GM12878 (cell line): ENCODE measurements at regions not wholly inside any gene's neighbourhood (a gene's known extent, or its start where the extent isn't known, plus 50 kb on each side); places are given as distances from the start of the nearest gene placed in this dataset.

Experiments used
- ATAC-seq: fragments of 200-7000 bp; cut with Tn5 transposase; 3 replicates; pipeline ENCODE4 v1.9.1; 2020; ENCODE audit warnings: mild to moderate bottlenecking, moderate library complexity
- BruUV-seq: library from RNA; stranded (reverse); fragments of 400-500 nt; replicated peaks from 2 replicates; lab custom pipeline; 2021; lab: Mats Ljungman, UMichigan
- CTCF ChIA-PET: fragments of 300-600 bp; sonication (Branson Sonifier 250); formaldehyde crosslinking; extraction: SDS; loops from one replicate; lab custom pipeline; 2021; ENCODE audit warnings: inconsistent platforms; lab: Yijun Ruan, JAX
- POLR2A ChIA-PET: fragments of 350-600 bp; formaldehyde crosslinking; extraction: SDS; loops from one replicate; lab custom pipeline; 2021; ENCODE audit warnings: inconsistent platforms; lab: Charles Lee
- RAD21 ChIA-PET: fragments of 300-600 bp; sonication (Branson Sonifier 250); formaldehyde crosslinking; loops from one replicate; lab custom pipeline; 2023; ENCODE audit warnings: antibody characterized with exemption; ENCODE audit not compliant: unreplicated experiment; lab: Charles Lee
- SMC1A ChIA-PET: fragments of 300-600 bp; sonication (Branson Sonifier 250); formaldehyde crosslinking; loops from one replicate; lab custom pipeline; 2023; ENCODE audit not compliant: unreplicated experiment, uncharacterized antibody; lab: Charles Lee
- DNase-seq: peaks from one replicate; pipeline ENCODE4 v3.0.0-alpha.2; 2011; ENCODE audit warnings: low read depth, low spot score
- FAIRE-seq: peaks from 3 replicates; lab custom pipeline; 2011; peaks lifted over from hg19 to GRCh38; lab: Jason Lieb, UNC
- H2AFZ ChIP-seq: 2 replicates; pipeline ENCODE4 v1.6.0; 2011; ENCODE audit warnings: low read depth, low read length, control low read depth; ENCODE audit not compliant: control insufficient read depth
- H3K27ac ChIP-seq: 2 replicates; pipeline ENCODE4 v1.5.1; 2011; ENCODE audit warnings: control low read depth; ENCODE audit not compliant: control insufficient read depth, insufficient read depth
- H3K27me3 ChIP-seq, 2 experiments: replicated peaks in 1 of 2; 2 replicates each; pipeline versions ENCODE4 v1.6.0 to v1.6.1; 2011; ENCODE audit warnings: low read length in 1 of 2; ENCODE audit not compliant: control insufficient read depth in 2 of 2, insufficient read depth in 2 of 2
- H3K36me3 ChIP-seq, 2 experiments: 2 replicates each; pipeline ENCODE4 v1.5.1; 2011; ENCODE audit warnings: low read length in 1 of 2; ENCODE audit not compliant: control insufficient read depth in 2 of 2, insufficient read depth in 2 of 2
- H3K4me1 ChIP-seq: 2 replicates; pipeline ENCODE4 v1.6.1; 2011; ENCODE audit warnings: mild to moderate bottlenecking, low read length, moderate library complexity, mixed read lengths; ENCODE audit not compliant: control insufficient read depth, insufficient read depth
- H3K4me2 ChIP-seq: 2 replicates; pipeline ENCODE4 v1.6.0; 2011; ENCODE audit warnings: control low read depth; ENCODE audit not compliant: control insufficient read depth, insufficient read depth
- H3K4me3 ChIP-seq: fragments of 200-600 bp; sonication (generic); 2 replicates; pipeline ENCODE4 v1.5.1; 2016
- H3K79me2 ChIP-seq: 2 replicates; pipeline ENCODE4 v1.6.0; 2011; ENCODE audit warnings: low read length; ENCODE audit not compliant: control insufficient read depth, insufficient read depth
- H3K9ac ChIP-seq: 2 replicates; pipeline ENCODE4 v1.8.0; 2011; ENCODE audit warnings: low read length, control low read depth, mixed read lengths; ENCODE audit not compliant: control insufficient read depth, insufficient read depth
- H3K9me3 ChIP-seq: replicated peaks from 3 replicates; pipeline ENCODE4 v1.5.1; 2011; ENCODE audit warnings: mild to moderate bottlenecking, low read length; ENCODE audit not compliant: control insufficient read depth, insufficient read depth
- H4K20me1 ChIP-seq: 2 replicates; pipeline ENCODE4 v1.6.0; 2011; ENCODE audit not compliant: control insufficient read depth, insufficient read depth
- CBFB ChIP-seq: IDR thresholded peaks from 2 replicates; pipeline ENCODE4 v1.6.1; 2016; ENCODE audit warnings: antibody characterized with exemption, low read depth
- EZH2 ChIP-seq: IDR thresholded peaks from 2 replicates; pipeline ENCODE4 v1.6.1; 2012; ENCODE audit warnings: low read depth, mild to moderate bottlenecking, control low read depth, inconsistent platforms, low read length, borderline replicate concordance; ENCODE audit not compliant: control insufficient read depth
- IRF4 ChIP-seq: IDR thresholded peaks from 2 replicates; pipeline ENCODE4 v1.6.1; 2011; ENCODE audit warnings: low read depth, low read length
- KDM1A ChIP-seq: fragments of 200-600 bp; sonication (generic); IDR thresholded peaks from 2 replicates; pipeline ENCODE4 v1.6.1; 2016; ENCODE audit warnings: borderline replicate concordance
- LARP7 ChIP-seq: fragments of 450-650 bp; IDR thresholded peaks from 2 replicates; pipeline ENCODE4 v1.6.1; 2017; ENCODE audit warnings: mild to moderate bottlenecking
- PAX5 ChIP-seq: IDR thresholded peaks from 2 replicates; pipeline ENCODE4 v1.6.1; 2011; ENCODE audit warnings: low read depth, low read length, borderline replicate concordance
- RBBP5 ChIP-seq: fragments of 200-600 bp; sonication (generic); conservative IDR thresholded peaks from 2 replicates; pipeline ENCODE4 v1.6.1; 2016
- RFX5 ChIP-seq: IDR thresholded peaks from 2 replicates; pipeline ENCODE4 v1.6.1; 2011; ENCODE audit warnings: low read depth, low read length, improper control_type of control experiment
- SMC3 ChIP-seq: IDR thresholded peaks from 2 replicates; pipeline ENCODE4 v1.6.1; 2011; ENCODE audit warnings: low read length, improper control_type of control experiment, borderline replicate concordance
- WGBS: methylation state at CpG from one replicate; pipeline ENCODE4 v1.1.6; 2016; ENCODE audit warnings: low lambda C conversion rate; ENCODE audit not compliant: insufficient replicate concordance, insufficient coverage; ENCODE audit errors: missing lambda C conversion rate; 5-methylcytosine and 5-hydroxymethylcytosine counted together
- in situ Hi-C: fragments of 300-500 bp; cut with MboI; formaldehyde crosslinking; loops from 9 replicates; pipeline ENCODE4 v1.14.3; 2018; ENCODE audit warnings: mixed read lengths
- intact Hi-C: fragments of 100-400 bp; cut with micrococcal nuclease; formaldehyde crosslinking; loops from one replicate; pipeline ENCODE4 v1.14.2; 2022; ENCODE audit not compliant: unreplicated experiment
- TF ChIP-seq, protein P1 (sequence below): IDR thresholded peaks from 2 replicates; pipeline ENCODE4 v1.6.1; 2011; ENCODE audit warnings: borderline replicate concordance, low read depth, mild to moderate bottlenecking, moderate library complexity, mixed read lengths, low read length; ENCODE audit not compliant: insufficient read depth; ENCODE audit errors: extremely low read length
- TF ChIP-seq, protein P2 (sequence below): fragments of 450-650 bp; IDR thresholded peaks from 2 replicates; pipeline ENCODE4 v1.6.1; 2017; ENCODE audit warnings: mild to moderate bottlenecking

DNA sequence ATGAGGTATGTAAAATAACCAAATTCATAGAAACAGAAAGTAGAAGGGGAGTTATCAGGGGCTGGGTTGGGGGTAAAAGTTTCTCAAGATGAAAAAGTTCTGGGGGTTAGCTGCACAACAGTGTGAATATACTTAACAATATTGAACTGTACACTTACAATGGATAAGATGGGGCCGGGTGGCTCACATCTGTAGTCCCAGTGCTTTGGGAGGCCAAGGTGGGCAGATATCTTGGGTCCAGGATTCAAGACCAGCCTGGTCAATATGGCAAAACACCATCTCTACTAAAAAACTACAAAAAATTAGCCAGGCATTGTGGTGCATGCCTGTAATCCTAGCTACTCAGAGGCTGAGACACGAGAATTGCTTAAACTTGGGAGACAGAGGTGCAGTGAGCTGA, 274.3 kb downstream of the TJP1 start:
- no peaks in the 10 kb centered on the region for H3K79me2 ChIP-seq
- no peaks in the 10 kb centered on the region for H3K27me3 ChIP-seq
- in situ Hi-C loops (no loop called here), intact Hi-C loops (no loop called here)
- no peaks in the 10 kb centered on the region for H3K36me3 ChIP-seq
- 22% methylated on average over 2 of the region's 2 CpGs for whole genome bisulfite sequencing
- RAD21 ChIA-PET, result no interaction called here
- FAIRE-seq (no peak), ATAC-seq (no peak), DNase-seq (no peak)
- H3K4me2 ChIP-seq, result no peak overlapping the region
- H3K4me3 ChIP-seq, result no peak overlapping the region
- BruUV-seq, result no TSS peak
- H3K9me3 ChIP-seq, result no peaks in the 10 kb centered on the region
- H3K9ac ChIP-seq, result no peak overlapping the region
- SMC1A ChIA-PET, result no interaction called here
- no peaks in the 10 kb centered on the region for H3K4me1 ChIP-seq
- no peak overlapping the region for H3K27ac ChIP-seq
- TF ChIP-seq PAX5 (no peak), SMC3 (no peak), RBBP5 (no peak), IRF4 (no peak), KDM1A (no peak), LARP7 (no peak), EZH2 (no peak), CBFB (no peak), RFX5 (no peak)
- TF ChIP-seq, protein P1, sequence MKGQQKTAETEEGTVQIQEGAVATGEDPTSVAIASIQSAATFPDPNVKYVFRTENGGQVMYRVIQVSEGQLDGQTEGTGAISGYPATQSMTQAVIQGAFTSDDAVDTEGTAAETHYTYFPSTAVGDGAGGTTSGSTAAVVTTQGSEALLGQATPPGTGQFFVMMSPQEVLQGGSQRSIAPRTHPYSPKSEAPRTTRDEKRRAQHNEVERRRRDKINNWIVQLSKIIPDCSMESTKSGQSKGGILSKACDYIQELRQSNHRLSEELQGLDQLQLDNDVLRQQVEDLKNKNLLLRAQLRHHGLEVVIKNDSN, result no peak
- TF ChIP-seq, protein P2, sequence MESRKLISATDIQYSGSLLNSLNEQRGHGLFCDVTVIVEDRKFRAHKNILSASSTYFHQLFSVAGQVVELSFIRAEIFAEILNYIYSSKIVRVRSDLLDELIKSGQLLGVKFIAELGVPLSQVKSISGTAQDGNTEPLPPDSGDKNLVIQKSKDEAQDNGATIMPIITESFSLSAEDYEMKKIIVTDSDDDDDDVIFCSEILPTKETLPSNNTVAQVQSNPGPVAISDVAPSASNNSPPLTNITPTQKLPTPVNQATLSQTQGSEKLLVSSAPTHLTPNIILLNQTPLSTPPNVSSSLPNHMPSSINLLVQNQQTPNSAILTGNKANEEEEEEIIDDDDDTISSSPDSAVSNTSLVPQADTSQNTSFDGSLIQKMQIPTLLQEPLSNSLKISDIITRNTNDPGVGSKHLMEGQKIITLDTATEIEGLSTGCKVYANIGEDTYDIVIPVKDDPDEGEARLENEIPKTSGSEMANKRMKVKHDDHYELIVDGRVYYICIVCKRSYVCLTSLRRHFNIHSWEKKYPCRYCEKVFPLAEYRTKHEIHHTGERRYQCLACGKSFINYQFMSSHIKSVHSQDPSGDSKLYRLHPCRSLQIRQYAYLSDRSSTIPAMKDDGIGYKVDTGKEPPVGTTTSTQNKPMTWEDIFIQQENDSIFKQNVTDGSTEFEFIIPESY, result no peak
- no peaks in the 10 kb centered on the region for H4K20me1 ChIP-seq
- POLR2A ChIA-PET, result no interaction called here
- no peak overlapping the region for H2AFZ ChIP-seq
- CTCF ChIA-PET, result no interaction called here
